K562 (cell line): ENCODE measurements at regions not wholly inside any gene's neighbourhood (a gene's known extent, or its start where the extent isn't known, plus 50 kb on each side); places are given as distances from the start of the nearest gene placed in this dataset.

Experiments used
- ATAC-seq: fragments of 200-7000 bp; cut with Tn5 transposase; 3 replicates; pipeline ENCODE4 v1.9.1; 2020; ENCODE audit warnings: moderate library complexity
- BruUV-seq: library from RNA; stranded (reverse); fragments of 400-500 nt; replicated peaks from 2 replicates; lab custom pipeline; 2021; lab: Mats Ljungman, UMichigan
- CTCF ChIA-PET: fragments of 300-600 bp; formaldehyde crosslinking; extraction: SDS; loops from one replicate; lab custom pipeline; 2021; ENCODE audit warnings: low intra/inter-chr PET ratio; lab: Yijun Ruan, JAX
- POLR2A ChIA-PET: fragments of 300-600, 350-650 bp; sonication (Branson Sonifier 250); formaldehyde crosslinking; extraction: SDS; loops from one replicate; lab custom pipeline; 2021; ENCODE audit warnings: antibody characterized with exemption, inconsistent platforms; lab: Yijun Ruan, JAX
- DNase-seq, 4 experiments: peaks; one replicate each; pipeline versions ENCODE4 v3.0.0 to v3.0.0-alpha.2; 2011 to 2018; ENCODE audit warnings: low spot score in 3 of 4, mixed read lengths in 3 of 4; ENCODE audit errors: extremely low read depth in 1 of 4
- FAIRE-seq: peaks from 2 replicates; lab custom pipeline; 2011; peaks lifted over from hg19 to GRCh38; lab: Jason Lieb, UNC
- H2AFZ ChIP-seq: 2 replicates; pipeline ENCODE4 v1.6.0; 2011; ENCODE audit warnings: low read depth, low read length, control low read depth, inconsistent platforms
- H3K27ac ChIP-seq: fragments of 200-600 bp; 3 replicates; pipeline ENCODE4 v1.8.0; 2011; ENCODE audit warnings: low read depth, mild to moderate bottlenecking, control low read depth, inconsistent platforms, low read length, moderate library complexity, mixed read lengths; ENCODE audit errors: extremely low read depth
- H3K27me3 ChIP-seq, 2 experiments: fragments of 300-600 bp in 1 of 2; 2 replicates in 1 of 2; 3 replicates in 1 of 2; pipeline versions ENCODE4 v1.6.0 to v1.8.0; 2011; ENCODE audit warnings: inconsistent platforms in 2 of 2, low read length in 2 of 2, mild to moderate bottlenecking in 1 of 2, mixed read lengths in 1 of 2, moderate library complexity in 1 of 2; ENCODE audit not compliant: control insufficient read depth in 2 of 2, insufficient read depth in 2 of 2
- H3K36me3 ChIP-seq: fragments of 300-600 bp; 3 replicates; pipeline ENCODE4 v1.8.0; 2011; ENCODE audit warnings: mild to moderate bottlenecking, low read length, inconsistent platforms; ENCODE audit not compliant: control insufficient read depth, insufficient read depth
- H3K4me1 ChIP-seq, 2 experiments: fragments of 200-600 bp in 1 of 2; replicated peaks in 1 of 2; 2 replicates in 1 of 2; 3 replicates in 1 of 2; pipeline versions ENCODE4 v1.5.1 to v1.8.0; 2011; ENCODE audit warnings: inconsistent platforms in 2 of 2, low read length in 2 of 2, mild to moderate bottlenecking in 1 of 2, mixed read lengths in 1 of 2, moderate library complexity in 1 of 2; ENCODE audit not compliant: control insufficient read depth in 2 of 2, insufficient read depth in 2 of 2
- H3K4me2 ChIP-seq: 2 replicates; pipeline ENCODE4 v1.6.1; 2011; ENCODE audit warnings: low read length, control low read depth, inconsistent platforms, mixed read lengths; ENCODE audit not compliant: insufficient read depth
- H3K4me3 ChIP-seq: fragments of 200-600 bp; sonication (generic), shearing (Covaris generic); 2 replicates; pipeline ENCODE4 v1.5.1; 2016; ENCODE audit warnings: control low read depth, inconsistent platforms
- H3K79me2 ChIP-seq: fragments of 200-600 bp; 3 replicates; pipeline ENCODE4 v1.8.0; 2011; ENCODE audit warnings: low read length, inconsistent platforms; ENCODE audit not compliant: control insufficient read depth, insufficient read depth
- H3K9ac ChIP-seq, 2 experiments: 2 replicates each; pipeline versions ENCODE4 v1.6.0 to v1.6.1; 2011; ENCODE audit warnings: low read depth in 2 of 2, low read length in 2 of 2, control low read depth in 1 of 2, inconsistent platforms in 1 of 2, mild to moderate bottlenecking in 1 of 2, mixed read lengths in 1 of 2; ENCODE audit not compliant: insufficient read depth in 1 of 2
- H3K9me1 ChIP-seq: one replicate; pipeline ENCODE4 v1.6.0; 2011; ENCODE audit warnings: inconsistent platforms, mild to moderate bottlenecking, low read length, moderate library complexity; ENCODE audit not compliant: control insufficient read depth, insufficient read depth
- H3K9me3 ChIP-seq: replicated peaks from 2 replicates; pipeline ENCODE4 v1.5.1; 2011; ENCODE audit warnings: low read depth, low read length, inconsistent platforms; ENCODE audit not compliant: control insufficient read depth, insufficient read depth
- H4K20me1 ChIP-seq: replicated peaks from 2 replicates; pipeline ENCODE4 v1.6.1; 2011; ENCODE audit warnings: low read length, inconsistent platforms, mixed read lengths; ENCODE audit not compliant: control insufficient read depth, insufficient read depth
- DLX4 ChIP-seq: fragments of 250-450 bp; sonication (Bioruptor Pico); IDR thresholded peaks from 2 replicates; pipeline ENCODE4 v1.6.1; 2021; ENCODE audit warnings: mild to moderate bottlenecking
- DMBX1 ChIP-seq: fragments of 250-450 bp; sonication (Bioruptor Pico); IDR thresholded peaks from 2 replicates; pipeline ENCODE4 v1.8.0; 2022; ENCODE audit warnings: inconsistent platforms, mild to moderate bottlenecking, moderate library complexity, borderline replicate concordance
- ELK3 ChIP-seq: fragments of 450-650 bp; formaldehyde crosslinking; IDR thresholded peaks from 2 replicates; pipeline ENCODE4 v1.4.0; 2020; ENCODE audit warnings: mild to moderate bottlenecking
- ETV1 ChIP-seq: fragments of 450-650 bp; conservative IDR thresholded peaks from 2 replicates; pipeline ENCODE4 v1.6.1; 2016; ENCODE audit warnings: missing genetic modification characterization, control low read depth, low read depth, missing compliant biosample characterization
- KLF16 ChIP-seq: IDR thresholded peaks from 2 replicates; pipeline ENCODE4 v1.6.1; 2016; ENCODE audit warnings: antibody characterized with exemption
- MAFG ChIP-seq: fragments of 450-650 bp; conservative IDR thresholded peaks from 2 replicates; pipeline ENCODE4 v1.6.1; 2016; ENCODE audit warnings: missing genetic modification characterization, missing compliant biosample characterization
- MAFK ChIP-seq: IDR thresholded peaks from 2 replicates; pipeline ENCODE4 v1.6.1; 2011; ENCODE audit warnings: low read length, improper control_type of control experiment
- NFIC ChIP-seq: fragments of 450-650 bp; IDR thresholded peaks from 2 replicates; pipeline ENCODE4 v1.6.1; 2017; ENCODE audit warnings: mild to moderate bottlenecking, inconsistent platforms
- RUNX1 ChIP-seq: sonication (generic); IDR thresholded peaks from 2 replicates; pipeline ENCODE4 v1.6.1; 2016; ENCODE audit warnings: antibody characterized with exemption, low read depth
- U2AF1 ChIP-seq: fragments of 200-400 bp; formaldehyde crosslinking; optimal IDR thresholded peaks from 2 replicates; pipeline ENCODE3; 2017; ENCODE audit warnings: mild to moderate bottlenecking, low read depth, low read length, moderate library complexity
- ZC3H8 ChIP-seq: fragments of 450-650 bp; IDR thresholded peaks from 2 replicates; pipeline ENCODE4 v1.6.1; 2017
- ZNF3 ChIP-seq: fragments of 250-450 bp; sonication (Bioruptor Pico); IDR thresholded peaks from 2 replicates; pipeline ENCODE4 v1.5.0; 2021; ENCODE audit warnings: mild to moderate bottlenecking, moderate library complexity
- WGBS: fragments of 100-300 bp; shearing (Covaris generic); methylation state at CpG from one replicate; pipeline ENCODE4 v1.1.6; 2016; ENCODE audit warnings: low coverage, mixed read lengths; ENCODE audit not compliant: insufficient coverage; ENCODE audit errors: missing lambda C conversion rate; 5-methylcytosine and 5-hydroxymethylcytosine counted together
- in situ Hi-C: fragments of 300-500 bp; cut with MboI; formaldehyde crosslinking; loops from 4 replicates; pipeline ENCODE4 v1.15.0; 2018; ENCODE audit warnings: inconsistent platforms, mixed read lengths
- intact Hi-C: fragments of 100-400 bp; cut with micrococcal nuclease; formaldehyde crosslinking; loops from 2 replicates; pipeline ENCODE4 v1.14.2; 2022
- TF ChIP-seq, protein P1 (sequence below): sonication (generic); formaldehyde crosslinking; IDR thresholded peaks from 2 replicates; pipeline ENCODE4 v1.8.0; 2022; ENCODE audit warnings: mild to moderate bottlenecking, missing genetic modification reagents
- TF ChIP-seq, protein P2 (sequence below): sonication (generic); formaldehyde crosslinking; IDR thresholded peaks from 2 replicates; pipeline ENCODE4 v1.8.1; 2023; ENCODE audit warnings: mild to moderate bottlenecking, missing genetic modification reagents
- TF ChIP-seq, protein P3 (sequence below): sonication (generic); formaldehyde crosslinking; IDR thresholded peaks from 2 replicates; pipeline ENCODE4 v1.8.0; 2022; ENCODE audit warnings: missing genetic modification reagents, mild to moderate bottlenecking, borderline replicate concordance

DNA sequence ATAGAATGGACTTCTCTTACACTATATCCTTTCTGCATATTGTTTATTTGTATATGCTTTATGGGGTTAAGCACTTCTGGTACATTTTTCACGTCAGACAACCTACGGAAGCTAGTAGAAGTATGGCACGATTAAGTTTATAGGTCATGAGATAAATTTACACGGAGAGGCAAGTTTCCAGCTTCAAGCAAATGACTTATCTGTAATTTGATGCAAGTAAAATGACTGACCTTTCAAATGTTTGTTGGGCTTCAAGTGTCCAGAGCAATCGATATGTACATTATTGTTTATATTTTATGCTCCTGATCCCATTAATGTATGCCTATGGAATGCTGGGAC, 97.5 kb upstream of the EFEMP1 start:
- Histone ChIP-seq H3K4me2 (no peak overlapping the region), H4K20me1 (no peaks in the 10 kb centered on the region), H2AFZ (no peak overlapping the region), H3K27me3 (no peaks in the 10 kb centered on the region; a peak in 1 of 5 replicates), H3K9me1 (no peaks in the 10 kb centered on the region), H3K36me3 (no peaks in the 10 kb centered on the region), H3K4me1 (no peaks in the 10 kb centered on the region), H3K79me2 (no peaks in the 10 kb centered on the region), H3K9me3 (no peaks in the 10 kb centered on the region), H3K9ac (no peak overlapping the region), H3K27ac (no peak overlapping the region), H3K4me3 (no peak overlapping the region)
- CTCF ChIA-PET, result no interaction called here
- no peak for ATAC-seq
- WGBS, result 1% methylated on average over 5 of the region's 5 CpGs
- BruUV-seq, result no TSS peak
- no peak for FAIRE-seq
- no peak for DNase-seq
- intact Hi-C loops, result no loop called here
- POLR2A ChIA-PET, result no interaction called here
- in situ Hi-C loops, result no loop called here
- no peak for TF ChIP-seq U2AF1
- no peak for TF ChIP-seq DLX4 (CRISPR knock-in tag)
- TF ChIP-seq, protein P1, sequence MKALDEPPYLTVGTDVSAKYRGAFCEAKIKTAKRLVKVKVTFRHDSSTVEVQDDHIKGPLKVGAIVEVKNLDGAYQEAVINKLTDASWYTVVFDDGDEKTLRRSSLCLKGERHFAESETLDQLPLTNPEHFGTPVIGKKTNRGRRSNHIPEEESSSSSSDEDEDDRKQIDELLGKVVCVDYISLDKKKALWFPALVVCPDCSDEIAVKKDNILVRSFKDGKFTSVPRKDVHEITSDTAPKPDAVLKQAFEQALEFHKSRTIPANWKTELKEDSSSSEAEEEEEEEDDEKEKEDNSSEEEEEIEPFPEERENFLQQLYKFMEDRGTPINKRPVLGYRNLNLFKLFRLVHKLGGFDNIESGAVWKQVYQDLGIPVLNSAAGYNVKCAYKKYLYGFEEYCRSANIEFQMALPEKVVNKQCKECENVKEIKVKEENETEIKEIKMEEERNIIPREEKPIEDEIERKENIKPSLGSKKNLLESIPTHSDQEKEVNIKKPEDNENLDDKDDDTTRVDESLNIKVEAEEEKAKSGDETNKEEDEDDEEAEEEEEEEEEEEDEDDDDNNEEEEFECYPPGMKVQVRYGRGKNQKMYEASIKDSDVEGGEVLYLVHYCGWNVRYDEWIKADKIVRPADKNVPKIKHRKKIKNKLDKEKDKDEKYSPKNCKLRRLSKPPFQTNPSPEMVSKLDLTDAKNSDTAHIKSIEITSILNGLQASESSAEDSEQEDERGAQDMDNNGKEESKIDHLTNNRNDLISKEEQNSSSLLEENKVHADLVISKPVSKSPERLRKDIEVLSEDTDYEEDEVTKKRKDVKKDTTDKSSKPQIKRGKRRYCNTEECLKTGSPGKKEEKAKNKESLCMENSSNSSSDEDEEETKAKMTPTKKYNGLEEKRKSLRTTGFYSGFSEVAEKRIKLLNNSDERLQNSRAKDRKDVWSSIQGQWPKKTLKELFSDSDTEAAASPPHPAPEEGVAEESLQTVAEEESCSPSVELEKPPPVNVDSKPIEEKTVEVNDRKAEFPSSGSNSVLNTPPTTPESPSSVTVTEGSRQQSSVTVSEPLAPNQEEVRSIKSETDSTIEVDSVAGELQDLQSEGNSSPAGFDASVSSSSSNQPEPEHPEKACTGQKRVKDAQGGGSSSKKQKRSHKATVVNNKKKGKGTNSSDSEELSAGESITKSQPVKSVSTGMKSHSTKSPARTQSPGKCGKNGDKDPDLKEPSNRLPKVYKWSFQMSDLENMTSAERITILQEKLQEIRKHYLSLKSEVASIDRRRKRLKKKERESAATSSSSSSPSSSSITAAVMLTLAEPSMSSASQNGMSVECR (CRISPR knock-in tag), result no peak
- no peak for TF ChIP-seq MAFK
- TF ChIP-seq ZC3H8, result no peak
- TF ChIP-seq, protein P2, sequence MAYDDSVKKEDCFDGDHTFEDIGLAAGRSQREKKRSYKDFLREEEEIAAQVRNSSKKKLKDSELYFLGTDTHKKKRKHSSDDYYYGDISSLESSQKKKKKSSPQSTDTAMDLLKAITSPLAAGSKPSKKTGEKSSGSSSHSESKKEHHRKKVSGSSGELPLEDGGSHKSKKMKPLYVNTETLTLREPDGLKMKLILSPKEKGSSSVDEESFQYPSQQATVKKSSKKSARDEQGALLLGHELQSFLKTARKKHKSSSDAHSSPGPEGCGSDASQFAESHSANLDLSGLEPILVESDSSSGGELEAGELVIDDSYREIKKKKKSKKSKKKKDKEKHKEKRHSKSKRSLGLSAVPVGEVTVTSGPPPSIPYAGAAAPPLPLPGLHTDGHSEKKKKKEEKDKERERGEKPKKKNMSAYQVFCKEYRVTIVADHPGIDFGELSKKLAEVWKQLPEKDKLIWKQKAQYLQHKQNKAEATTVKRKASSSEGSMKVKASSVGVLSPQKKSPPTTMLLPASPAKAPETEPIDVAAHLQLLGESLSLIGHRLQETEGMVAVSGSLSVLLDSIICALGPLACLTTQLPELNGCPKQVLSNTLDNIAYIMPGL (CRISPR knock-in tag), result no peak
- TF ChIP-seq ELK3 (CRISPR knock-in tag), result no peak
- no peak for TF ChIP-seq ZNF3 (CRISPR knock-in tag)
- TF ChIP-seq, protein P3, sequence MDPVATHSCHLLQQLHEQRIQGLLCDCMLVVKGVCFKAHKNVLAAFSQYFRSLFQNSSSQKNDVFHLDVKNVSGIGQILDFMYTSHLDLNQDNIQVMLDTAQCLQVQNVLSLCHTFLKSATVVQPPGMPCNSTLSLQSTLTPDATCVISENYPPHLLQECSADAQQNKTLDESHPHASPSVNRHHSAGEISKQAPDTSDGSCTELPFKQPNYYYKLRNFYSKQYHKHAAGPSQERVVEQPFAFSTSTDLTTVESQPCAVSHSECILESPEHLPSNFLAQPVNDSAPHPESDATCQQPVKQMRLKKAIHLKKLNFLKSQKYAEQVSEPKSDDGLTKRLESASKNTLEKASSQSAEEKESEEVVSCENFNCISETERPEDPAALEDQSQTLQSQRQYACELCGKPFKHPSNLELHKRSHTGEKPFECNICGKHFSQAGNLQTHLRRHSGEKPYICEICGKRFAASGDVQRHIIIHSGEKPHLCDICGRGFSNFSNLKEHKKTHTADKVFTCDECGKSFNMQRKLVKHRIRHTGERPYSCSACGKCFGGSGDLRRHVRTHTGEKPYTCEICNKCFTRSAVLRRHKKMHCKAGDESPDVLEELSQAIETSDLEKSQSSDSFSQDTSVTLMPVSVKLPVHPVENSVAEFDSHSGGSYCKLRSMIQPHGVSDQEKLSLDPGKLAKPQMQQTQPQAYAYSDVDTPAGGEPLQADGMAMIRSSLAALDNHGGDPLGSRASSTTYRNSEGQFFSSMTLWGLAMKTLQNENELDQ (CRISPR knock-in tag), result no peak
- TF ChIP-seq ETV1 (tag), result no peak
- no peak for TF ChIP-seq KLF16
- no peak for TF ChIP-seq MAFG (tag)
- no peak for TF ChIP-seq DMBX1 (CRISPR knock-in tag)
- no peak for TF ChIP-seq RUNX1
- no peak for TF ChIP-seq NFIC
